Natural killer cell (primary cell): ENCODE measurements at regions not wholly inside any gene's neighbourhood (a gene's known extent, or its start where the extent isn't known, plus 50 kb on each side); places are given as distances from the start of the nearest gene placed in this dataset.
"Not testable (repeated sequence)": the region's sequence is repeated elsewhere in the genome, so short reads cannot be mapped to it uniquely, and the experiment has no call there.

ENCODE experiments used
- ATAC-seq, 3 donors: fragments of 150-1000 bp in 2 of 3; fragments of 200-7000 bp in 1 of 3; cut with Tn5 transposase; 1 replicate in 1 of 3; 2 replicates in 2 of 3; pipeline ENCODE4 v1.10.0; 2021; ENCODE audit warnings: mild to moderate bottlenecking in 2 of 3, moderate library complexity in 2 of 3
- DNase-seq, 2 donors: peaks; one replicate each; pipeline versions ENCODE4 v3.0.0 to v3.0.0-alpha.2; 2013 to 2021; ENCODE audit warnings: mixed read lengths in 1 of 2
- H3K27ac ChIP-seq: one replicate; pipeline ENCODE4 v1.5.1; 2013; ENCODE audit warnings: mild to moderate bottlenecking, low read length
- H3K27me3 ChIP-seq: one replicate; pipeline ENCODE4 v1.6.1; 2013; ENCODE audit warnings: low read length; ENCODE audit not compliant: control insufficient read depth, insufficient read depth
- H3K36me3 ChIP-seq: one replicate; pipeline ENCODE4 v1.6.1; 2013; ENCODE audit warnings: low read length; ENCODE audit not compliant: control insufficient read depth, insufficient read depth
- H3K4me1 ChIP-seq: one replicate; pipeline ENCODE4 v1.6.1; 2013; ENCODE audit warnings: low read length; ENCODE audit not compliant: control insufficient read depth, insufficient read depth
- H3K4me3 ChIP-seq: one replicate; pipeline ENCODE4 v1.5.1; 2013; ENCODE audit warnings: low read length
- H3K9me3 ChIP-seq: one replicate; pipeline ENCODE4 v1.6.1; 2013; ENCODE audit warnings: low read length; ENCODE audit not compliant: control insufficient read depth, insufficient read depth
- H3K27ac Mint-ChIP-seq, 2 donors: one replicate each; pipeline ENCODE4 v1.8.0; 2022; ENCODE audit warnings: mild to moderate bottlenecking in 2 of 2, mixed read lengths in 2 of 2, moderate library complexity in 1 of 2
- H3K27me3 Mint-ChIP-seq, 2 donors: one replicate each; pipeline ENCODE4 v1.8.0; 2022; ENCODE audit warnings: low read depth in 2 of 2, mixed read lengths in 2 of 2
- H3K36me3 Mint-ChIP-seq: one replicate; pipeline ENCODE4 v1.8.0; 2022; ENCODE audit warnings: mixed read lengths
- H3K4me1 Mint-ChIP-seq, 2 donors: one replicate each; pipeline ENCODE4 v1.8.0; 2022; ENCODE audit warnings: mixed read lengths in 2 of 2
- H3K4me3 Mint-ChIP-seq: one replicate; pipeline ENCODE4 v1.8.0; 2022; ENCODE audit warnings: mild to moderate bottlenecking, moderate library complexity, mixed read lengths
- H3K9me3 Mint-ChIP-seq, 2 donors: one replicate each; pipeline ENCODE4 v1.8.0; 2022; ENCODE audit warnings: mixed read lengths in 2 of 2
- WGBS: methylation state at CpG from one replicate; pipeline ENCODE4 v1.1.7; 2013; ENCODE audit warnings: missing lambda C conversion rate; ENCODE audit not compliant: insufficient coverage; 5-methylcytosine and 5-hydroxymethylcytosine counted together
- intact Hi-C: fragments of 100-400 bp; cut with micrococcal nuclease; formaldehyde crosslinking; loops from one replicate; pipeline ENCODE4 v1.14.2; 2022
- TF ChIP-seq, protein P1 (sequence below): fragments of 200-600 bp; IDR thresholded peaks from one replicate; pipeline ENCODE4 v1.8.0; 2022; ENCODE audit warnings: antibody characterized with exemption

DNA sequence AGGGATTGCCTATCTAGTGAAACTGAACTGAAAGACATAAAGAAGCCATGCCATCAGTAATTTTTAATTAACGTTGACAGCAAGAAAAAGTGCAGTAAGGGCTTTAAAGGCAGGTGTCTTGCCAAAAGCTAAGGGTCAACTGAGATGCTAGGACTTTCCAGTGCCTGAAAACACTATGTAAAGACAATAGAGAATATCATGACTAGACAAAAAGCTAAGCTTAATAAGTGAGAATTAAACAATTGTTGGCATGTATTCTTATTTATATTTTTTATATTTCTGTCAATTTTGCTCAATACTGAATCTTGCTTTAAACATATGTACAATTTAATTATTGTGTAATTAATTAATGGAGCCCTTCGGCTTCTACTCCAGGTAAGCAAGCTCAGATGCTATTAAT lies 803.1 kb downstream of the IGSF11 start:
- Histone ChIP-seq H3K36me3 (no peaks in the 10 kb centered on the region), H3K4me3 (no peak overlapping the region), H3K9me3 (peaks cover 2% of the 10 kb centered on the region), H3K4me1 (no peaks in the 10 kb centered on the region), H3K27ac (no peak overlapping the region), H3K27me3 (no peaks in the 10 kb centered on the region)
- no peak for DNase-seq
- Mint-ChIP-seq H3K4me1 (no peaks in the 10 kb centered on the region), H3K27me3 (no peaks in the 10 kb centered on the region), H3K36me3 (peaks cover 7% of the 10 kb centered on the region), H3K27ac (no peak overlapping the region), H3K9me3 (peaks cover 17 to 28% of the 10 kb centered on the region in 2 donors), H3K4me3 (no peak overlapping the region)
- no peak for ATAC-seq
- TF ChIP-seq, protein P1, sequence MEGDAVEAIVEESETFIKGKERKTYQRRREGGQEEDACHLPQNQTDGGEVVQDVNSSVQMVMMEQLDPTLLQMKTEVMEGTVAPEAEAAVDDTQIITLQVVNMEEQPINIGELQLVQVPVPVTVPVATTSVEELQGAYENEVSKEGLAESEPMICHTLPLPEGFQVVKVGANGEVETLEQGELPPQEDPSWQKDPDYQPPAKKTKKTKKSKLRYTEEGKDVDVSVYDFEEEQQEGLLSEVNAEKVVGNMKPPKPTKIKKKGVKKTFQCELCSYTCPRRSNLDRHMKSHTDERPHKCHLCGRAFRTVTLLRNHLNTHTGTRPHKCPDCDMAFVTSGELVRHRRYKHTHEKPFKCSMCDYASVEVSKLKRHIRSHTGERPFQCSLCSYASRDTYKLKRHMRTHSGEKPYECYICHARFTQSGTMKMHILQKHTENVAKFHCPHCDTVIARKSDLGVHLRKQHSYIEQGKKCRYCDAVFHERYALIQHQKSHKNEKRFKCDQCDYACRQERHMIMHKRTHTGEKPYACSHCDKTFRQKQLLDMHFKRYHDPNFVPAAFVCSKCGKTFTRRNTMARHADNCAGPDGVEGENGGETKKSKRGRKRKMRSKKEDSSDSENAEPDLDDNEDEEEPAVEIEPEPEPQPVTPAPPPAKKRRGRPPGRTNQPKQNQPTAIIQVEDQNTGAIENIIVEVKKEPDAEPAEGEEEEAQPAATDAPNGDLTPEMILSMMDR: no peak
- 69% methylated on average over 2 of the region's 2 CpGs for WGBS
- intact Hi-C loops: no loop called here

DNA sequence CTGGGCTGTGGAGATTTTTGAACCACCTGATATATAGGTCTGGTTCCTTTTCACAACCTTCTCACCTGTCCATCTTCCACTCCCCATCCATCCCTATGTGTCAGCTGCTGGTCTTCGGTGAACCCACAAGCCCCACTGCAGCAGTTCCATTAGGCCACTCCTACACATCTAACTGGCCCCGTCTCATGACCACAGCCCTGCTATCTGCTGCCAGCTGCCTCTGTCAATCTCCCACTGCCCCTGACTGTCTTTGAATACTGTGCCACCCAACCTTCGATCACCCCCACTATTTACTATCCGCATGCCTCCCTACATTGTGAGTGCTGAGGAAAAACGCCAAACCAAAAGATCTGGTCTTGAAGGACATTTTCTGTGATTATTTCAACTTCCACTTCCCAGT lies 795.4 kb downstream of the IGSF11 start:
- Histone ChIP-seq H3K4me3 (no peak overlapping the region), H3K36me3 (no peaks in the 10 kb centered on the region), H3K9me3 (peaks cover 2% of the 10 kb centered on the region), H3K4me1 (no peaks in the 10 kb centered on the region), H3K27me3 (no peaks in the 10 kb centered on the region), H3K27ac (no peak overlapping the region)
- H3K4me3 Mint-ChIP-seq: no peak overlapping the region
- WGBS: 91% methylated on average over 5 of the region's 5 CpGs
- no peaks in the 10 kb centered on the region for H3K4me1 Mint-ChIP-seq
- H3K36me3 Mint-ChIP-seq: no peaks in the 10 kb centered on the region
- no peaks in the 10 kb centered on the region for H3K27me3 Mint-ChIP-seq
- ATAC-seq: no peak
- peaks cover 6 to 14% of the 10 kb centered on the region in 2 donors for H3K9me3 Mint-ChIP-seq
- intact Hi-C loops: no loop called here
- TF ChIP-seq, protein P1: no peak
- no peak for DNase-seq
- H3K27ac Mint-ChIP-seq: no peak overlapping the region

DNA sequence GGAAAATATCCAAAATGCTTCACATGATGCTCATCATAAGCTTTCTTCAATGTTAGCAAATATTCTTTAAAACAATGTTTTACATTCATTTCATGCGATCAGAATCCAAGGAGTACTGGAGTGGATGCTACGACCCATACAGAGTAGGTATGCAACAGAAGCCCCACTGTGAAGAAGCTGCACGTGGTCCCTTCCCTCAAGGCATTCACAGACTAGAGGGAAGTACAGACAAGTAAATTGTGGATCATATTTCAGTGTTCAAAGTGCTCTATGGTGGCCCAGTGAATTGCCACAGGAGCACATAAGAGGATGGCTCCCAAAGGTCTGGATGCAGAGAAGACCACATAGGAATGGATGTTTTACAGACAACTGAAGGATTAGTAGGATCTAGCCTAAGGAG lies 789.9 kb downstream of the IGSF11 start:
- Mint-ChIP-seq H3K27me3 (no peaks in the 10 kb centered on the region), H3K4me3 (no peak overlapping the region), H3K36me3 (peaks cover 6% of the 10 kb centered on the region), H3K4me1 (no peaks in the 10 kb centered on the region), H3K9me3 (peaks cover 13 to 22% of the 10 kb centered on the region in 2 donors), H3K27ac (no peak overlapping the region)
- TF ChIP-seq, protein P1: no peak
- Histone ChIP-seq H3K36me3 (no peaks in the 10 kb centered on the region), H3K4me3 (no peak overlapping the region), H3K9me3 (no peaks in the 10 kb centered on the region), H3K4me1 (no peaks in the 10 kb centered on the region), H3K27me3 (no peaks in the 10 kb centered on the region), H3K27ac (no peak overlapping the region)
- intact Hi-C loops: no loop called here
- WGBS: 72% methylated on average over 3 of the region's 3 CpGs
- ATAC-seq (no peak), DNase-seq (no peak)

DNA sequence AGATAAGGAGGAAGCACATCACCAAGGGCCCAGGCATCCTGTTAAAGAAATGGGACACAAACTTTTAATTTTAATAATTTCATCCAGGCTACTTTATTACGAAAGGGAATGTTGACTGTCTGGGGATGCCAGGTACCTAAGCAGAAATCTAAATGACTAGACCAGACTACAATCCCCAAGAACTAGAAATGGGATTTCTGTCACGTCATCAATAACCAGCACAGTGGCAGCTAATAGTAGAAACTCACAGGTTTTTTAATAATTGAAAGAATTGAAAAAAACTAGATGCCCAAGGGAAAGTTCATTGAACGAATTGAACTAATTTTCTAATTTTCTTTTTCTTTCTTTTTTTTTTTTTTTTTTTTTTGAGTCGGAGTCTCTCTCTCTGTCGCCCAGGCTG lies 789.3 kb downstream of the IGSF11 start:
- 79% methylated on average over 2 of the region's 5 CpGs for WGBS
- no peak overlapping the region for H3K4me3 Mint-ChIP-seq
- peaks cover 6% of the 10 kb centered on the region for H3K36me3 Mint-ChIP-seq

DNA sequence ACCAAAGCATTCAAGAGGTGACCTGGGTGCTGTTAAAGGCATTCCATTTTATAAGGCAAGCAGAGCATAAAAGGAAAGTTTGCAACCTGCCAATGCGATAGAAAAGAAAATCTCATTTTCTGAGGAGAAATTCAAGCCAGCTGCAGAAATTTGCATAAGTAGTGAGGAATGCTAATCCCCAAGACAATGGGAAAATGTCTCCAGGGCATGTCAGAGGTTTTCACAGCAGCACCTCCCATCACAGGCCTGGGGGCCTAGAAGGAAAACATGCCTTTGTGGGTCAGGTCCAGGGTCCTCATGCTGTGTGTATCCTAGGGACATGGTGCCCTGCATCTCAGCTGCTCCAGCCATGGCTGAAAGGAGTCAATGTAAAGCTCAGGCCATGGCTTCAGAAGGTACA lies 775.8 kb downstream of the IGSF11 start:
- peaks cover 24 to 26% of the 10 kb centered on the region in 2 donors for H3K9me3 Mint-ChIP-seq
- H3K4me3 ChIP-seq, H3K9me3 ChIP-seq, intact Hi-C loops, H3K27ac ChIP-seq, DNase-seq, H3K4me3 Mint-ChIP-seq, H3K4me1 ChIP-seq, H3K36me3 ChIP-seq, H3K27ac Mint-ChIP-seq, H3K36me3 Mint-ChIP-seq, H3K4me1 Mint-ChIP-seq, H3K27me3 Mint-ChIP-seq, H3K27me3 ChIP-seq, ATAC-seq: not testable (repeated sequence)
- WGBS: 75% methylated on average over 1 of the region's 1 CpG

More for the DNA sequence above, 789.3 kb downstream of the IGSF11 start:
- no peaks in the 10 kb centered on the region for H3K4me1 Mint-ChIP-seq
- peaks cover 13 to 22% of the 10 kb centered on the region in 2 donors for H3K9me3 Mint-ChIP-seq
- Histone ChIP-seq H3K4me3 (no peak overlapping the region), H3K27me3 (no peaks in the 10 kb centered on the region), H3K36me3 (no peaks in the 10 kb centered on the region), H3K27ac (no peak overlapping the region), H3K4me1 (no peaks in the 10 kb centered on the region), H3K9me3 (no peaks in the 10 kb centered on the region)
- intact Hi-C loops: no loop called here
- H3K27me3 Mint-ChIP-seq: no peaks in the 10 kb centered on the region
- no peak overlapping the region for H3K27ac Mint-ChIP-seq
- TF ChIP-seq, protein P1: no peak
- no peak for ATAC-seq
- no peak for DNase-seq
